GM21360 (cell line): ENCODE measurements at regions not wholly inside any gene's neighbourhood (a gene's known extent, or its start where the extent isn't known, plus 50 kb on each side); places are given as distances from the start of the nearest gene placed in this dataset.

Source experiments
- ATAC-seq: cut with Tn5 transposase; IDR thresholded peaks from one replicate; pipeline ENCODE4 v1.9.1; 2021; ENCODE audit warnings: mild to moderate bottlenecking, moderate library complexity; ENCODE audit not compliant: unreplicated experiment

DNA sequence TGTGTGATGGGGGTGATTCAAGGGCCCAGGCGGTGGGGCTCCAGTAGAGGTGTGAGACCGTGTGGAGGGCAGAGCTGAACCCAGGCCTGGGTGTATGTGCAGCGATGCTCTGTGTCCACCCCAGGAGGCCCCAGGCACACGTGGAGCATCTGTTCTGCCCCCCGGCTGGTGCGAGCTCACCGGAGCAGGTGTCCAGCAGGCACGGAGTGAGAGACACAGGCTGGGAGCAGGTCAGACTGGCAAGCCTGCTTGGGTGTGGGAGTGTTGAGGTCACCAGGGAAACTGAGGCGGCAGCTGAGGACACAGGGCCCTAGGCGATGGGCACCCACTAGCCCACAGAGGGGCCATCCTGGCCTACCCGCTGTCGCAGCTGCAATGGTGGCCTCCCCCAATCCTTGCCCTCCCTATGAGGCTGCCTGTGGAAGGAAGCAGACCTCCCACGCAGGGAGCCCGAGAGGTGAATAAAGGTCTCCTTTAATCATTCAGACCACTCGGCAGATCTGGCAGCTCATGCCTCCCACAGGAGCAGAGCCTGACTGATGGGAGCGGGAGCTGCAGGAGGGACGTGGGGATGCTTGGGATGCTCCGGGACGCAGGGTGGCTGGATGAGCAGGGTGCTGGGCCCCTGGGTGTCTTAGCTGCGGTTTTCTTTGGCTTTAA is 1165.1 kb downstream of the BRD1 start:
- ATAC-seq = no peak

- ATAC-seq = no peak
These were observed 1165.7 kb downstream of the BRD1 start for GRCh38 chr22:48661984-48662383.

- no peak for ATAC-seq
These were observed 1166.6 kb downstream of the BRD1 start for GRCh38 chr22:48660790-48661740.

DNA sequence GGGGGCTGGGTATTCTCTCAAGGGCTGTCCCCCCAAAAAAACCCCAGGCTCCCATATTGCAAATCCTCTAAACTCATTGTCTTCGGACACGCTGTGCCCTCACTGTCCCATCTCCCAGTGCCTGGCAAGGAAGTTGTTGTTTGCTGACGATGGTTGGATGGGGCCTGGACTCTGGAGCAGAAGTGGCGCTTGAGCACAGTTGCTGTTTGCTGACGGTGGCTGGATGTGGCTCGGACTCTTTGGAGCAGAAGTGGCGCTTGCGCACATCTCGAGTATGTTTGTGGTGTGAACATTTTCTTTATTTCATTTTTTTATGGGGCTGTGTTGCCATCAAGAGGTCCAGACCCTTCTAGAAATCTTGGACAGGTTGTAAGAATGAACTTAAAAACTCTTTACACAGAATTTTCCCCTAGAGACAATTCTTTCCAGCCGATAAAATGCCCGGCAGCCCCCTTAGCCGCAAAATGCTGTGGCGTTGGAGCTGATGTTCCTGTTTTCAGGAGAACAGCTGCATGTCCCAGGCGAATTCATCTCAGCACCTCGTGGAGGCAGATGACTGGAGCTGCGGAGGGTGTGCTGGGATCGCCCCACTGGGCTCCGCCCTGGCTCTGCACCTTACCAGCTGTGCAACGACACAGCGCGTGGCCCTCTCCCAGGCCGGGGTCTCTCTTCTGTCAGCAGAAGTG is 1167.4 kb downstream of the BRD1 start:
- ATAC-seq = no peak

DNA sequence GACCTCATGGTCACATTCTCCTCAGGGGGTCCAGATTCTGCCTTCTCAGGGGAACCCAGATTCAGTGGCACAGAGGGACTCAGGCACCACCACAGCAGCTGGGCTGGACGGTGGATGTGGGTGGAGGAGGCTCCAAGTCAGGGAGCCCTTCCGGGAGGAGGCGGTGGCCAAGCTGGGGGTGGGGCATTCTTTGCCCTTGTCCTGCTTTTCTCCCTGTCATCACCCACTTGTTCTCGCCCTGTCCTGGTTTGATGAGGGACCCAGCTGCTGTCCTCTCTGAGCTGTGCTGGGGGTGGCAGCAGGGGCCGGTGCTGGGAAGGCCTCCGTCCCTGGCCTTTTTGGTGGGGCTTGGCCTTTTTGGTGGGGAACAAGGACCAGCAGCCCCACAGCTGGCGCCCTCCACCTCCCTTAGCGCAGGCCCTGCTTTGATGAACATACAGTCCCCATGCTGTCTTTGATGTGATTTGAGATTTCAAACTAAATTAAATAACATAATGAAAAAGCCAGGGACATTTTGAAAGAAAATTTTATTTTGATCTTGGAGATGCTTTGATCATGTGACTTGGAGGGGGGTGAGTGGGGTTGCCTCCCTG is 1168.2 kb downstream of the BRD1 start:
- ATAC-seq = no peak

DNA sequence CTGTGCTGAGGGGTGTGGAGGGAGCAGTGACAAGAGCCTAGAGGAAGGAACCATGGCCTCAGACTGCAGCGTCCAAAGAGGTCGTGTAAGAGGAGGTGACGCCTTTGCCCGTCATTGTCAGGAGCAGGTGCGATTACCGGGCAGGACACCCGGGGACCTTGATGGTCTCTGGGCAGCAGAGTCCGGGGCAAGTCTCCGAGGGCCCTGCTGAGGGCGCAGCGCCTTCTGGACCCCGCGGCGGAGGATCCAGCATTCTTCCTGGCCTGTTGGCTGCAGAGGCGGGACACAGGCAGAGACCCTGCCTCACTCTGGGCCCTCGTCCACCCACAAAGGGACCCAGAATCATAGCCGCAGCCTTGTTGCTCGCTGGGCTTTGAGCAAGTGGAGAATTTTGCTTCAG is 1168.8 kb downstream of the BRD1 start:
- ATAC-seq = no peak

DNA sequence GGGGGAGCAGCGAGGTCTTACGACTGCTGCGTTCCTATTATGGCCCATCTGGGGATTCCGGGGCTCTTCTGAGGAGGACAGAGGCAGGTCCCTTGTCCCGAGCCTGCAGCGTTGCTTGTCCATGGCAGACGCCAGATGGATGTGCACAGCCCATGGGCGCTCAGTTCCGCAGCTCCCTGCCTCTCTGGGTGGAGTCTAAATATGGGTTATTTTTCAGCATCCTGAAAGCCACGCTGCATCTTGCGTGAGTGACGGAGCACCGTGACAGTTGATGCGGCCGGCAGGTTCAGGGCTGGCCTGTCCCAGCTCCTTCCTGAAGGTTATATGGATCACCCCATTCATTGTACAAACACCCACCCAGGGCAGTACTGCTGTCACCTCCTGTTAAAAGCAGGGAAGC is 1169.4 kb downstream of the BRD1 start:
- no peak for ATAC-seq

DNA sequence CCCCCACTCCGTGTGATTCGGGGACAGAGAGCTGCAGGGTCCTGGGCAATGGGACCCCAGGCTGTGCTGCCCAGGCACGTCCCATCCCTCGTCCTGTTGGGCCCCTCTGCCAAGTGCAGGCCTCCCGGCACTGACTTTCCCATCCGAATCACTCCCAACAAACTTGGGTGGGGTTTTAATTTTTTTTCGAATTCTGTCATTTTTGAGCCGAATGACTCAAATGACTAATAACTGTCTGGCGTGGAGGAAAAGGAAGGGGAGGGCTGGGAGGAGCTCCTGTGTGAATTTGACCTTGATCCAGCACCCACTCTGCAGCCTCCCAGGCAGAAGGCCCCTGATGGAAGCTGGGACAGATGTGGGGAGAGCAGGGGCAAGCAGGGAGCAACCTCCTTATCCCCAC is 1173.2 kb downstream of the BRD1 start:
- no peak for ATAC-seq

DNA sequence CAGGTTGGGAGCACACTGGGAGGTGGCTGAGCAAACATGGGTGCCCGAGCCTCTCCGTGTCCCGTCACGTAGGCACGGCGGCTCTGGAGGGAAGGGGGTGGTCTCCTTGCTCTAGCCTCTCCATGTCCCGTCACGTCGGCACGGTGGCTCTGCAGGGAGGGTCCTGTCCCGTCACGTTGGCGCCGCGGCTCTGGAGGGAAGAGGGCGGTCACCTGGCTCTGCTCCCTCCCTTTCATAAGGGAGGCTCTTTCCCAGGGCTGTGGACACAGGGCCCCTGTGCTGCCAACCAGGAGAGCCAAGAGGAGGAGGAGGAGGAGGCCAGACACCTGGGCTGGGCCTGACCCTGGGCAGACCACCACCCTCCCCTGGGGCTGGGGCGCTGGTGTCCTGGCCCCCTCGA is 1173.7 kb downstream of the BRD1 start:
- no peak for ATAC-seq

DNA sequence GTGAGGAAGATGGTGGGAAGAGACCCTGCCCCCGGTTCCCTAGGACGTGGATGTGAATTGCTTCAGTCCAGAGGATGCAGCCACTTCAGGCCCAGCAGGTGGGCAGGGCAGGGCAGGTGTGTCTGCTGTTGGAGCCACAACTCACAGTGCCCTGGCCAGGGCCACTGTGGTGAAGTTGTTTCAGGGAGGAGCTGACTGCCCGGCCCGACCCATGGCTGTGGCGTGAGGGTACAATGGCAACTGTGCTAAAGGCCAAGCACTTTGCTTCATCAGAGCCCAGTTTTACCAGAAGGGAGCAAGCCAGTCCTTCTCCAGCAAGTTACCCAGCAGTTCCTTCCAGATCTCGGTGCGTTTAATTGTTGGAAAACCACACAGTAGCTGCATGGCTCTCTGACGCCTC is 1174.4 kb downstream of the BRD1 start:
- no peak for ATAC-seq

DNA sequence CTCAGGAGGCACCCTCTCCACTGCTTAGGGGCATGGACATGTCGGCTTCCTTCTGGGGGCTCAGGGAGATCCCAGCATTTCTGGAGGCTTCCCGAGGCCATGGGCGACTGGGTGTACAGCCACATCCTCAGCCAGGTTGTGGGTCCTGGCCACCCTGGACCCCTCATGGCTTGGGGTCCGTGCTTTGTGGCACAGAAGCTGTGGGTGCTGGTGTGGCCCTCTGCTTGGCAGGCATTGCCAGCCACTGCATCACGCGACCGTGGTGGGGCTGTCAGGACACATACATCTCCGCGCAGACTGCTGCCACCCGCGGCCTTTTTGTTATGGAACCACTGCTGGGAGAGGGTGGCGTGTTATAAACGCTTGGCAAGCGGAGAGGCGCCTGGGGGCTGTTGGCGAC is 1174.9 kb downstream of the BRD1 start:
- ATAC-seq = no peak

GRCh38 chr22:48651981-48652538 is 1175.6 kb downstream of the BRD1 start:
- ATAC-seq = no peak

DNA sequence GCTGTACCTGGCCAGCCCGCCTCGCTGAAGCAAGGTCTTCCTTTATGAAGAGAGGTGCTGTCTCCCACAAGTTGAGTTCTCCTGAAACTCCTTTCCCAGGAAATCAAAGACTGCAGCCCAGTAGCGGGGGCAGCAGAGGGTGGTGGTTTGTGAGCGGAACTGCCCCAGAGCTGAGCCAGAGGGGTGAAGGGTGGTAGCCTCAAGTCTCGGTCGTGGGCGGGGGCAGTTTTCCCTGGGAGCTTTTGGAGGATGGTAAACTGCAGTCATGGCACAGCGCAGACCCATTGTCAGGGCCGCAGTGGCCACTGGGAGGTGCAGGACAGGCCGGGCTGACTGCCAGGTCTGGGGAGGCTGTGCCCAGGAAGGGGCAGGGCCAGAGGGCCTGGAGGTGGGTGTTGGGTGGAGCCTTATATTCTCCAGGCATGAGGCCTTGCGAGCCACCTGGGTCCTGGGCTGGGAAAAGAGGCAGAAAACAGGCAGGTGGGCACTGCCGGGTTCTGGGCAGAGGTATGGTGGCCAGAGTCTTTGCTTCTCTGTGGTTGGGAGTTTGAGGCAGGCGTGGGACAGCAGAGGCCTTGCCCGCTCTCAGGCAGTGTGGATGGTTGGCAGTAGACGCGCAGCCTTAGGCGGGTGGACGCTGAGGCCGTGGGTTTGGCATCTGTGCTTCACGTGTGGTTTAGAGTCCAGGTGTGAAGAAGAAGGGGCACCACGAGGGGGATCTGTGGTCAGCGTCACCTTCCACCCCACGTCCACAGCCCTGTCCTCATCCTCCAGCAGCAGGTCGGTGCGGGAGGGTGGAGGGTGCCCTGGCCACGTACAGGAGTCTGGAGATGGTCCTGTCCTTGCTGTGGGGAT is 1176.4 kb downstream of the BRD1 start:
- ATAC-seq = no peak

DNA sequence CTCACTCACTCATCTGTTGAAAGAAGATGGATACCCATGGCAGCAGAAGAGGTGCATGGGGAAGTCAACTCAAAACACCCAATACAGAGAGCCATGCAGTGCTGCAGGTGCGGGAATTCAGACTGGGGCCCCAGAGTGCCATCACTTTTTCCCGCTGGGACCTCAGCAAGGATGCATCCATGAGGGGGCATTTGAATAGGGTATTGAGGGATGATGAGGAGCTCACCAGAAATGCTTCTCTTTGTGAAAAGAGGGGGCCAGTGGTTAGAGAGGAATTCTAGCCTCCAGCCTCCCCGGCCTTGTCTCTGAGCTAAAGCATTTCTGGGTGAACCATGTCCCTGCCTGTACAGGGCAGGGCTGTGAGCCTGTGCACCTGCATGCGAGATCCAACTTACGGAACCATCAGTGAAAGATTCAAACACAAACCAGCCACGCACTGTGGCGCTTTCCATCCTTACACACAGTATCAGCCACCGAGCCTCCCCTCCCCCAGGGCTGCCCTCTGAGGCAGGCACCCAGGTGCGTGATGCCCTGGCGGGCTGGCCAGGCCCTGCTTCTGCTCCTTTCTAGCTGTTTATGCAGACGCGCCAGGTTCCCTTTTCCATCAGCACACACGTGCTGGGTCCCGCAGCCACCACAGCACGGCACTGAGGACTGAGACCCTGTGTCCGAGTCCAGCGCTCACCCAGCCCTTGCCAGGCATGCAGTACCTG is 1177.2 kb downstream of the BRD1 start:
- no peak for ATAC-seq

DNA sequence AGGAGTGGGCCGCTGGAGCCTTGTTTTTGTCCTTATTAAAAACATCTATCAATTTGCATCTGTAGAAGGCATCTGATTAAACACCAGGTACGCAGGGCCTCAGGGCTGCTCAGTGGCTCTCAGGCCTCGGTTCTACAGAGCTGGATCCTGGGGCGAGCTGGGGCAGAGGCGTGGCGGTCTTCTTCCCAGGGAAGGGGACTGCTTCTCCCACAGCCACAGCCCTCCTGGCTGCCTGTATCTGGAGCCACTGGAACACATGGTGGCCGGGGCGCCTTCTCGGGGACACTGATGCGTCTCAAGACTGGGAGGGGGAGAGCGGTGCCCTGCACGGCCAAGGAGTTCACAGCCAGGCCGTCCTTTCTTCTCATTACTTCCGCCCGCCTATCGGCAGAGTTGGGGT is 1178.2 kb downstream of the BRD1 start:
- no peak for ATAC-seq

DNA sequence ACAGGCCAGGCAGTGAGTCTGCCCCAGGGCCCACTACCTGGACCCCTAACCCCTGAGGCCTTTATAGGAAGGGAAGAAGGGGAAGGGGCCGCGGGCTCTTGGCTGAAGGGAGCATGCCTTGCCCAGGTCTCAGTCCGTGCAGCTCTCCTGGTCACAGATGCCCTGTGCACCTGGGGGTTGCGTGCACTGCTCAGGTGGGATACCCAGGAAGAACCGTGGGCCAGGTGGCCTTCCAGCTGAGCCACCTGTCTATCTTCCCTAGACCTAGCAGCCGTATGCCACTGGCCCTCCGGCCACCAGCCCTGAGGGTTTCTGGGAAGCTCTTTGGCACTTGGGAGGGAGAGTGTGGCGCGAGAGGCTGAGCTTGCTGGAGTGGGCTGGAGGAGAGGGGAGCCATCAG is 1178.6 kb downstream of the BRD1 start:
- no peak for ATAC-seq

DNA sequence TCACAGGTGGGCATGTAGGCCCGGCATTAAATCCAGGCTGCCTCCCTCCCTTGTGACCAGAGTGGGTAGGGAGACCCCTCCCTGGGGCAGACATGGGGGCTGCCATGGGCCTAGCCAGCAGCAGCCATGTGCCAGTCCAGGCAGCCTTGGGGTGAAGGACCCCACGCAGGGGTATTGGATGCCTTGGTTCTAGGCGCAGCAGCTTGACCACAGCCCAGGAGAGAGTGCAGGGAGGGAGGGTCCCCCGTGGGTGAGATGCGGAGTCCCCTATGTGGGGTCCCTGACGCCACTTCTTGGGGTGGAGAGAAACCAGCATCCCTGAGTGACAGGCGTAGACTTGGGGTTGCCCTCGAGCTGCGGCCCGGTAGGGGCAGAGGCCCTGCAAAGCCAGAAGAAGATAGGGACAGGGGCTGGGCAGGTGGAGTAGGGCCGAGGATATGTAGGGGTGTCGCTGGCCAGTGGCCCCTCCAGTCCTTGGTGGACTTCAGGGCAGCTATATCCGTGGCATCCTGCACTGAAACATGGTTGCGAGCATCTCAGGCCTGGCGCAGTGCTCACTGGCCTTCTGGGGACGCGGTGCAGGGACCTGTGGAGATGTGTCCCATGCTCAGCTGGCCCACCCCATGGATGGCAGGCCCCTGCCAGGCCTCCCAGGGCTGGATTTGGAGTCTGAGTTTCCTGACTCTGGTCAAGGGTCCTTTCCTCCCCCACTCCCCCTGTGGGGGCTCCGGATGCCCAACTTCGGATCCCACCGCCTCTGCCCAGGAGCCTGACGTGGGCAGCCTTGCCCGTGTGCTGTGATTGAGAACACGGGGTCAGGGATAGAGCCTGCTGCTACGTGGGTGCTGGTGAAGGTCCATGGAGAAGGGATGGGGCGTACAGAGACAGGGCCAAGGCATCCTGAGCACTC is 1179.8 kb downstream of the BRD1 start:
- no peak for ATAC-seq

- no peak for ATAC-seq
These were observed 1180.6 kb downstream of the BRD1 start for GRCh38 chr22:48647051-48647450.
